ENCODE measurements at regions not wholly inside any gene's neighbourhood (a gene's known extent, or its start where the extent isn't known, plus 50 kb on each side); places are given as distances from the start of the nearest gene placed in this dataset.
A peak's percentile ranks its signal among the peaks of the same experiment; 100 is the strongest.

- no peak for TF ChIP-seq CTCF (IDR thresholded peaks at IDR 0.05; ENCODE audit: low read depth, low read length)
- DNase-seq (ENCODE audit: extremely low read depth, low read depth): no peak
These were observed 79.3 kb downstream of the ARF6 start for GRCh38 chr14:49972131-49972671.

- no peak for TF ChIP-seq CTCF (IDR thresholded peaks at IDR 0.05; ENCODE audit: low read depth, low read length)
- DNase-seq (ENCODE audit: extremely low read depth, low read depth): peak; percentile 49
These were observed 79.9 kb downstream of the ARF6 start for GRCh38 chr14:49972823-49973222.

GRCh38 chr14:49975276-49975675 lies 82.4 kb downstream of the ARF6 start:
- DNase-seq (ENCODE audit: extremely low read depth, low read depth): peak; percentile 58
- no peak for TF ChIP-seq CTCF (IDR thresholded peaks at IDR 0.05; ENCODE audit: low read depth, low read length)

- DNase-seq (ENCODE audit: extremely low read depth, low read depth): no peak
- TF ChIP-seq CTCF (IDR thresholded peaks at IDR 0.05; ENCODE audit: low read depth, low read length): no peak
These were observed 82.9 kb downstream of the ARF6 start for GRCh38 chr14:49975799-49976198.

- DNase-seq (ENCODE audit: extremely low read depth, low read depth): no peak
- no peak for TF ChIP-seq CTCF (IDR thresholded peaks at IDR 0.05; ENCODE audit: low read depth, low read length)
These were observed 84.4 kb downstream of the ARF6 start for GRCh38 chr14:49977126-49977841.

GRCh38 chr14:49980027-49980426 lies 87.1 kb downstream of the ARF6 start:
- DNase-seq (ENCODE audit: extremely low read depth, low read depth): no peak

More at GRCh38 chr14:49980027-49980426, 87.1 kb downstream of the ARF6 start:
- no peak for TF ChIP-seq CTCF (IDR thresholded peaks at IDR 0.05; ENCODE audit: low read depth, low read length)
